ENCODE measurements at regions not wholly inside any gene's neighbourhood (a gene's known extent, or its start where the extent isn't known, plus 50 kb on each side); places are given as distances from the start of the nearest gene placed in this dataset.

DNA sequence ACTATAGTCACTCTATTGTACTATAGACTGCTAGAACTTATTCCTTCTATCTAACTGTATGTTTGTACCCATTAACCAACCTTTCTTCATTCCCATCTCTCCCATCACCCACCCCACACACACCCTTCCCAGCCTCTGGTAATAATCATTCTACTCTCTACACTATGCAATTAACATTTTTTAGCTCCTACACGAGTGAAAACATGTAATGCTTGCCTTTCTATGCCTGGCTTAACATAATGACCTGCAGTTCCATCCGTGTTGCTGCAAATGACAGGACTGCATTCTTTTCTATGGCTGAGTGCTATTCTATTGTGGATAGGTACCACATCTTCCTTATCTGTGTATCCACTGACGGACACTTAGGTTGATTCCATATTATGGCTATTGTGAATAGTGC lies 95.5 kb downstream of the ALDH8A1 start:
- Histone ChIP-seq H3K27ac (ENCODE audit: extremely low read depth, low read depth, low read length) (no peak overlapping the region), H2AFZ (ENCODE audit: low read depth, low read length) (no peak overlapping the region), H3K4me1 (replicated peaks in 1 of 2; ENCODE audit: control insufficient read depth in 2 of 2, insufficient read depth in 2 of 2, low read length in 2 of 2) (no peaks in the 10 kb centered on the region), H3K27me3 (ENCODE audit: control insufficient read depth in 2 of 2, insufficient read depth in 2 of 2, low read length in 2 of 2) (peaks cover 17 to 29% of the 10 kb centered on the region in 2 experiments), H3K4me3 (no peak overlapping the region), H3K4me2 (ENCODE audit: insufficient read depth, low read length) (no peak overlapping the region), H3K9ac (ENCODE audit: insufficient read depth in 1 of 2, low read depth in 2 of 2, low read length in 2 of 2) (no peak overlapping the region), H3K9me3 (replicated peaks; ENCODE audit: control insufficient read depth, insufficient read depth, low read depth, low read length) (no peaks in the 10 kb centered on the region), H3K79me2 (ENCODE audit: control insufficient read depth, insufficient read depth, low read length) (no peaks in the 10 kb centered on the region), H3K9me1 (ENCODE audit: control insufficient read depth, insufficient read depth, low read length) (no peaks in the 10 kb centered on the region), H4K20me1 (replicated peaks; ENCODE audit: control insufficient read depth, insufficient read depth, low read length) (no peaks in the 10 kb centered on the region), H3K36me3 (ENCODE audit: control insufficient read depth, insufficient read depth, low read length) (no peaks in the 10 kb centered on the region)
- ATAC-seq (no peak), FAIRE-seq (no peak), DNase-seq (ENCODE audit: extremely low read depth in 1 of 4, low spot score in 3 of 4) (no peak)
- ChIA-PET CTCF (ENCODE audit: low intra/inter-chr PET ratio) (no interaction called here), POLR2A (interaction anchor here (1.4 kb wide), 1 partner anchor 7 kb away, joined by 3 read pairs; no protein-coding TSS in a partner anchor)
- WGBS (ENCODE audit: insufficient coverage, low coverage, missing lambda C conversion rate): 2% methylated on average over 3 of the region's 3 CpGs
- intact Hi-C loops (cut with micrococcal nuclease): no loop called here
- TF ChIP-seq CEBPZ (IDR thresholded peaks at IDR 0.05; ENCODE audit: borderline replicate concordance, low read depth, low read length) (no peak), GTF2A2 (tag; IDR thresholded peaks at IDR 0.05) (no peak), PHB (CRISPR knock-in tag; IDR thresholded peaks at IDR 0.05) (no peak), UBTF (IDR thresholded peaks at IDR 0.05; ENCODE audit: borderline replicate concordance in 1 of 2, low read depth in 2 of 2, low read length in 2 of 2) (no peak), ZNF253 (CRISPR knock-in tag; conservative IDR thresholded peaks at IDR 0.05) (no peak), ADNP (tag; IDR thresholded peaks at IDR 0.05) (no peak), KLF16 (IDR thresholded peaks at IDR 0.05) (no peak), GATA2 (CRISPR knock-in tag; IDR thresholded peaks at IDR 0.05) (no peak)
- TF ChIP-seq, protein P1, sequence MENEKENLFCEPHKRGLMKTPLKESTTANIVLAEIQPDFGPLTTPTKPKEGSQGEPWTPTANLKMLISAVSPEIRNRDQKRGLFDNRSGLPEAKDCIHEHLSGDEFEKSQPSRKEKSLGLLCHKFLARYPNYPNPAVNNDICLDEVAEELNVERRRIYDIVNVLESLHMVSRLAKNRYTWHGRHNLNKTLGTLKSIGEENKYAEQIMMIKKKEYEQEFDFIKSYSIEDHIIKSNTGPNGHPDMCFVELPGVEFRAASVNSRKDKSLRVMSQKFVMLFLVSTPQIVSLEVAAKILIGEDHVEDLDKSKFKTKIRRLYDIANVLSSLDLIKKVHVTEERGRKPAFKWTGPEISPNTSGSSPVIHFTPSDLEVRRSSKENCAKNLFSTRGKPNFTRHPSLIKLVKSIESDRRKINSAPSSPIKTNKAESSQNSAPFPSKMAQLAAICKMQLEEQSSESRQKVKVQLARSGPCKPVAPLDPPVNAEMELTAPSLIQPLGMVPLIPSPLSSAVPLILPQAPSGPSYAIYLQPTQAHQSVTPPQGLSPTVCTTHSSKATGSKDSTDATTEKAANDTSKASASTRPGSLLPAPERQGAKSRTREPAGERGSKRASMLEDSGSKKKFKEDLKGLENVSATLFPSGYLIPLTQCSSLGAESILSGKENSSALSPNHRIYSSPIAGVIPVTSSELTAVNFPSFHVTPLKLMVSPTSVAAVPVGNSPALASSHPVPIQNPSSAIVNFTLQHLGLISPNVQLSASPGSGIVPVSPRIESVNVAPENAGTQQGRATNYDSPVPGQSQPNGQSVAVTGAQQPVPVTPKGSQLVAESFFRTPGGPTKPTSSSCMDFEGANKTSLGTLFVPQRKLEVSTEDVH (IDR thresholded peaks at IDR 0.05; ENCODE audit: low read depth, partially characterized antibody): no peak
- no TSS peak for BruUV-seq (replicated peaks)
- in situ Hi-C loops (cut with MboI): no loop called here
